ENCODE measurements at regions not wholly inside any gene's neighbourhood (a gene's known extent, or its start where the extent isn't known, plus 50 kb on each side); places are given as distances from the start of the nearest gene placed in this dataset.

- Histone ChIP-seq H2BK20ac (ENCODE audit: low read depth, low read length) (peak overlapping the region; percentile 36; the same call in 1 of the 2 replicates), H3K9ac (ENCODE audit: low read depth, low read length) (no peak overlapping the region), H2AK9ac (replicated peaks; ENCODE audit: low read depth, low read length, poor library complexity) (no peak overlapping the region), H2AFZ (replicated peaks; ENCODE audit: low read length, poor library complexity) (no peak overlapping the region), H3K4me2 (ENCODE audit: low read depth, low read length) (no peak overlapping the region), H3K23ac (ENCODE audit: low read depth, low read length) (no peak overlapping the region), H2BK5ac (ENCODE audit: low read depth, low read length, poor library complexity, severe bottlenecking) (no peak overlapping the region), H3K79me1 (ENCODE audit: low read depth in 1 of 2, low read length in 2 of 2) (no peaks in the 10 kb centered on the region), H3K4ac (ENCODE audit: low read depth, low read length) (no peak overlapping the region), H3K36me3 (ENCODE audit: control insufficient read depth, insufficient read depth, low read length) (no peaks in the 10 kb centered on the region), H3K27ac (ENCODE audit: insufficient read depth, low read length) (no peak overlapping the region), H2AK5ac (ENCODE audit: low read depth, low read length) (no peak overlapping the region), H4K91ac (ENCODE audit: insufficient read depth, low read depth, low read length) (no peak overlapping the region), H2BK15ac (ENCODE audit: low read depth, low read length) (no peak overlapping the region), H3K14ac (replicated peaks; ENCODE audit: low read depth, low read length) (no peak overlapping the region), H3K27me3 (ENCODE audit: control insufficient read depth, insufficient read depth, low read length) (no peaks in the 10 kb centered on the region), H3K18ac (ENCODE audit: low read depth, low read length) (no peak overlapping the region), H2BK120ac (ENCODE audit: low read depth, low read length) (no peak overlapping the region), H3K4me3 (ENCODE audit: insufficient read depth, low read depth, low read length) (no peak overlapping the region), H3K56ac (ENCODE audit: extremely low read depth, insufficient read depth, low read length) (no peak overlapping the region), H3K9me3 (ENCODE audit: control insufficient read depth, insufficient read depth, low read length) (peaks cover 1% of the 10 kb centered on the region; the same call in 1 of the 2 replicates), H4K20me1 (ENCODE audit: insufficient read depth, low read length) (no peaks in the 10 kb centered on the region), H4K8ac (ENCODE audit: low read depth in 2 of 2, low read length in 2 of 2) (no peak overlapping the region), H4K5ac (ENCODE audit: low read depth, low read length) (no peak overlapping the region), H3K4me1 (ENCODE audit: control insufficient read depth, insufficient read depth, low read length) (peaks cover 2% of the 10 kb centered on the region; the same call in 1 of the 2 replicates), H3K9me1 (ENCODE audit: insufficient read depth, low read length) (no peaks in the 10 kb centered on the region)
- no peak for DNase-seq
- ChIA-PET CTCF (interaction anchor here (1.4 kb wide), 1 partner anchor 14 kb away, joined by 3 read pairs; no protein-coding TSS in a partner anchor), POLR2A (ENCODE audit: unreplicated experiment) (no interaction called here)
- BruUV-seq (replicated peaks): no TSS peak
- in situ Hi-C loops (cut with MboI; ENCODE audit: low sequenced_read_pairs) (loop anchor here (10.0 to 25.0 kb wide), 3 partner anchors 404 to 792 kb away; no protein-coding TSS in a partner anchor), dilution Hi-C loops (cut with HindIII; ENCODE audit: low sequenced_read_pairs, unreplicated experiment) (no loop called here), intact Hi-C loops (cut with micrococcal nuclease) (no loop called here)
- no peak for ATAC-seq (ENCODE audit: low read depth)
- 100% methylated on average over 1 of the region's 1 CpG; no CpG with 5 or more reads in 1 of the 2 experiments for WGBS, 2 experiments (ENCODE audit: extremely low coverage in 2 of 2, insufficient read length in 1 of 2)
- no peak for TF ChIP-seq MAFK (IDR thresholded peaks at IDR 0.05; ENCODE audit: low read depth, low read length)
Measured at GRCh38 chr2:67232936-67233335, 164.2 kb upstream of the ETAA1 start.

Data from IMR-90 (cell line).